ENCODE measurements at regions not wholly inside any gene's neighbourhood (a gene's known extent, or its start where the extent isn't known, plus 50 kb on each side); places are given as distances from the start of the nearest gene placed in this dataset.
"Not testable (repeated sequence)": the region's sequence is repeated elsewhere in the genome, so short reads cannot be mapped to it uniquely, and the experiment has no call there.

GRCh38 chr2:39872748-39873147 lies 93.7 kb upstream of the THUMPD2 start:
- DNase-seq (ENCODE audit: low spot score), result no peak

GRCh38 chr2:39871291-39871761 lies 92.3 kb upstream of the THUMPD2 start:
- DNase-seq (ENCODE audit: low spot score), result peak; percentile 24

DNA sequence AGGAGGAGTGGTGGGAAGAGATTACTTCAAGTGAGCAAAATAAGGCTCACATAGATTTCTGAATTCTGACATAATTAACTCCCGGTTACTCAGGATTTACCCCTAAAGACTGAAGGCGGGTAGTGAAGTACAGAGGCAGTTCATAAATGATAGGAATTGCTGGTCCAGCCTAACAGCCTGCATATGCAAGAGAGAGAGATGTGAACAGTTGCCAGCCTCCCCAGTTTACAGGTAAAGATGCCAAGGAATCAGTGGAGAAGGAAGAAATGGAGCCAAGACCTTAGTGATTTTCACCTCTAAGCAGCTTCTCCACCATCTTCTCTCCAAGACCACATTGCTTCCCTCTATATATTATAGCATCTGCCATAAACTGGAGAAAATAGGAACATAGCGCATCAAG lies 91.8 kb upstream of the THUMPD2 start:
- DNase-seq (ENCODE audit: low spot score), result no peak

GRCh38 chr2:39867268-39867667 lies 88.2 kb upstream of the THUMPD2 start:
- DNase-seq (ENCODE audit: low spot score), result no peak

DNA sequence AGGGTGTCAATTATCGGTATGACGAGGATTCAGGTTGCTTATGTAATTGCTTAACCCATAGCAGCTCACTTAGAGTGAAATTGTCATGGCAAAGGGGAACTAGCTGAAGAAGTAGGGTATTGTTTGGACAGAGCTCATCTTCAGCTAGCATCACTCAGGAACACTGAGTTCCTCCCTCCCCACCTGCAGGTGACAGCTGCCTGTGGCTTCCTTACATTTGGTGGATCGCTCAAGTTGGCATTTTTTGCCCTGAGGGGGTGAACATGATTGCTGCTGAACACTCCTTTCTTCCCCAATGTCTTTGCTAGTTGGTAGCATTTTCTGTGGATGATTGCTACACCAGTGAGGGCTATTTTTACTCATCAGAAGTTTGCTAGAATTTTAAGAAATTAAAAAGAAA lies 86.7 kb upstream of the THUMPD2 start:
- no peak for DNase-seq (ENCODE audit: low spot score)

- not testable (repeated sequence) for DNase-seq (ENCODE audit: low spot score)
These were observed 84.6 kb upstream of the THUMPD2 start for GRCh38 chr2:39863672-39864071.

DNA sequence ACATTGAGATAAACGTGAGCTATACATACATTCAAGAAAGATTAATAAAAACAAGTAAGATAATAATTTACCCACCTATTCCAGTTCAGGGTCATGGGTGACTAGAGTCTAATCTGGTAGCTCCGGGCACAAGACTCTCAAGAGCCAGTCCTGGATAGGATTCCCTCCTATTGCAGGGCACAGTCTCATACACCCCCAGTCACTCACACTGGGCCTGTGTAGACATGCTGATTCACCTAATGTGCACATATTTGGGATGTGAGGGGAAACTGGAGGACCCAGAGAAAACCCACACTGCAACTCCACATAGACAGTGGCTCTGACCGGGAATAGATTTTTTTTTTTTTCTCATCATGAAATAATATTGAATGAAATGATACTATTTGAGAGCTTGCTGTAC lies 81.5 kb upstream of the THUMPD2 start:
- DNase-seq (ENCODE audit: low spot score), result no peak

GRCh38 chr2:39858677-39859076 lies 79.6 kb upstream of the THUMPD2 start:
- DNase-seq (ENCODE audit: low spot score), result no peak

- DNase-seq (ENCODE audit: low spot score), result no peak
These were observed 76.8 kb upstream of the THUMPD2 start for GRCh38 chr2:39855856-39856255.

DNA sequence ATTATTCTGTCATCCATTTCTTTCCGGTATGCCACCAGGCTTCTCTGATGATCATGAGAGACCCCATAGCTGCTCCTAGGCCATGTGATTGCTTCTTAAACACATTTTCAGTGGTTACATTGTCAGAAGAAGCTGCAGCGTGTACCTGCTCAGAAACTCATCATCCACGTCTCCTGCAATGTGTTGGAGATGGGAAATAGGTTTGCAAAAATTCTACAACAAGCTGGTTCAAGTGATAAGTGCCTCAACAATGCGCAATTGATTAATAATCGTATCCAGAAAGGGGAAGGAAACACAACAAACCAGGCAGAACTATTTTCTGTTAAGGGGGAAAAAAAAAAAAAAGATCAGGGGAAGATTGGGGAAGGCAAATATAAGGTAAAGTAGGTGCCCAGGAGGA lies 75.7 kb upstream of the THUMPD2 start:
- no peak for DNase-seq (ENCODE audit: low spot score)

GRCh38 chr2:39852831-39853230 lies 73.8 kb upstream of the THUMPD2 start:
- no peak for DNase-seq (ENCODE audit: low spot score)

DNA sequence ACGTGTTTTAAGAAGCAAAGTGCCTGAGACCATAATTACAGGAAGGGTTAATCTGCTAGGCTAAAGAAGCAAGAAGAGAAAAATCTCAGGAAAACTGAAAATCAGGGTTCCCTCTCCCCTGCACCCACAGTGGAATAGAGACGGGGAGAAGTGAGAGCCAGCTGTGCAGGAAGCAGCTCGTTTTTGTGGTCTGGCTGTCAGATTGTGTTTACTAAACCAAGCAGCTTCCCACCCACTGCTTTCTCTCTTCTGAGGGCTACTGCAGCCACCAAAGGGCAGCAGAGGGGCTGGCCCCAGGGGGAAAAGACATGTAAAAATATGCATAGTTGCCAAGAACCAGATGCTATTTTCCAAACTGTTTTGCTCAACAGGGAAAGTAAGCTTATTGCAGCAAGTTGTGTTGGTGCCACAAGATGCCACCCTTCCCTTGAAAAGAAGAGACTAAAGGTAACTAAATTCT lies 72.6 kb upstream of the THUMPD2 start:
- DNase-seq (ENCODE audit: low spot score), result no peak

DNA sequence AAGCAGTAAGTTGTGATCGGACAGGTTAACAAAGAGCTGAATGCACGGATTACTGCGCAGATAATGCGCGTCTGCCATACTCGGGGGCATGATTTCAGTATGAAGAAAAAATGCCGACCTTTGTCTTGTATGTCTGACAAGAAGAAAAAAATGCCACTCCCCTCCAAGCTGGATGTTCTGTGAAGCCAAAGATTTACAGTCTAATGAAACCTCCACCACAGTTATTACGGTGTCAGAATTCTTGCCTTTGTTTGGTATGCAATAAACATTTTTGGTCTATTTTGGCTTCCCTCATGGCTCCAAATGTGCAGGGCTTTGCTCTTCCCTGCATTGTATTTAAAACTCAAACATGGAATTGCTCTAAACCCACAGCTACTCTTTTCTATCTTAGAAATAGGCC lies 72.2 kb upstream of the THUMPD2 start:
- DNase-seq (ENCODE audit: low spot score), result no peak

DNA sequence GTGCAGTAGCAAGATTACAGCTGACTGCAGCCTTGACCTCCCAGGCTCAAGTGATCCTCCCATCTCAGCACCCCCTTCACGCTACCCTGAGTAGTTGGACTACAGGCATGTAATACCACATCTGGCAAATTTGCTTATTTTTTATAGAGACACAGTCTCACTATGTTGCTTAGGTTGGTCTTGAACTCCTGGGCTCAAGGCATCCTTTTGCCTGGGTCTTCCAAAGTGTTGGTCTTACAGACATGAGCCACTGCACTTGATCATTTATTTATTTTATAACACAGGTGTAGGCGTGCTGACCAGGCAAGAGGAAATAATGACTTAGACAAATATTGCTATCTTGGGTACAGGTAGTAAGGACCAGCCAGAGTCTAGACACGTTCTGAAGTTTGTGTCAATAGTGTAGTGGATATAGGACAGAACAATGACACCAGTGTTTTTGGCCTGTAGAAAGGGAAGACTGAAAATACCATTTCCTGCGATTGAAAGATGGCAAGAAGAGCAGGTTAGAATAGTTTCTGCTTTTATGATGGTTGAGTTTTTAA lies 71.0 kb upstream of the THUMPD2 start:
- no peak for DNase-seq (ENCODE audit: low spot score)

DNA sequence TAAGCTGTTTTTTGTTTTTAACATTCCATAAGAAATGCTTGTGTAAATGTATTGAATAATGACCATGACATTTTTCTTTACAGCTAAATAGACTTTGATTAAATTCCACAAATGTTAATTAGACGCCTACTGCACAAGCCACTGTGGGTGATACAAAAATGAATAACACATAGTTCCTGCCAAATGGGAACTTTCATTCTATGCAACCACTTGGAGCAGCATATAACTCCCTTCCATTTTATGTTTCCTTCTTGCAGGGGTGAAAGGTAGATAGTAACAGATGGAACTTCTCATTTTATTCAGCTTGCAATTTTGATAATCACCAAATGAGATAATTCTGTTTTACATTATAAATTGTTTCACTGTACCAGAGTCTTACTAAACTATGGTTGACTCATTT lies 70.0 kb upstream of the THUMPD2 start:
- DNase-seq (ENCODE audit: low spot score), result no peak

DNA sequence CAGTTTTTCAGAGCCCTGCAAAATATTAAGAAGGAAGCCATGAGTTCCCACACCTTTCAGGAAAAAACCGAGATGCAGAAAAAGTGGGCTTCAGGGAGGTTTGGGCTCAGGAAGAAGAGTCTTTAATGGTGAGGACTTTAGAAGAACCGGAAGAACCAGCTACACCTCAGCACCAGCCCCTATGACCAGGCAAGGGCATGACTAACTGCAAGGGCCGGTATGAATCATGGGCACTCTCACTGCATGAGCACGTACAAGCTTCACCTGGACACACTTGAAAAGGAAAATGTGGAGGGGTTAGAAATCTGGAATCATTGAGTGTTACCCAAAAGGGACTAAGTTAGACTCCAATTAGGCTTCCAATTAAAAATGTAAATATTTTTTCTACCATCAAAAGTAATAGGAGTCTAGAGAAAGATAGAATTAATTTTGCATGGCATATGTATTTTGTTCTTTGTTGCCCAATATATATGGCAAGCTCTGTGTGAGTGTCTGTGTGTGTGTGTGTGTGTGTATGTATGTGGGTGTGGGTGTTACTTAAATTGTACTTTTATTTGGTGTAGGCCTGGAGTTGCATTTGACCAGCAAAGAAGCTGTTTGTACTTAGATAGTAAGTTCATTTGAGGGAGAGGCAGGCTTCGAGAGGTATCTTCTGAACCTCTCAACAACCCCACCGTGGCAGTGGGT lies 66.5 kb upstream of the THUMPD2 start:
- DNase-seq (ENCODE audit: low spot score), result no peak

DNA sequence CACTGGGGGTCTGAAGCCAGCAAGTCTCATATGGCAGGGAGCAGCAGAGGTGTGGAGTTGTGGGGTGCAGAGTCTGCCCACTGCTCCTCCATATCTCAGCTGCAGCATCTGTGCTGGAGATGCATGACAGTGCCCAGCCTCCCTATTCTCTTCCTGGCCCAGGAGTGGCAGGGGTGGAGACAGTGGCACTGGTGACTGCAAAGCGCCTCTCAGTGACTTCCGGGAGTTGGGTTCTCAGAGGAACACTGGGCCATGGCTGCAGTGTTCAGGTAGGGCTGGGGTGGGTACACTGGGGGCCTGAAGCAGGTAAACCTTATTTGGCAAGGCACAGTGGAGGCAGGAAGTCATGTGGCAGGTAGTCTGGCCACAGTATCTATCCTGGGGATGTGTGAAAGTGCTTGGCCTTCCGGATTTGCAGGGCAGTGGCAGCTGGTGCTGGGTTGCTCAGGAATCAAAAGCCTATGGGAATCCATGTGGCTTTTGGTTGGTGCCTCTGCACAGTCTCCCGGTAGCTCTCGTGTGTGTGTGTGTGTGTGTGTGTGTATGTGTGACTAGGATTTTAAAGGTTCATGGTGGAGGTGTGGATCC lies 60.3 kb upstream of the THUMPD2 start:
- DNase-seq (ENCODE audit: low spot score), result no peak

GRCh38 chr2:39838589-39838988 lies 59.5 kb upstream of the THUMPD2 start:
- DNase-seq (ENCODE audit: low spot score), result no peak

- peak; percentile 44 for DNase-seq (ENCODE audit: low spot score)
These were observed 58.9 kb upstream of the THUMPD2 start for GRCh38 chr2:39837856-39838453.

DNA sequence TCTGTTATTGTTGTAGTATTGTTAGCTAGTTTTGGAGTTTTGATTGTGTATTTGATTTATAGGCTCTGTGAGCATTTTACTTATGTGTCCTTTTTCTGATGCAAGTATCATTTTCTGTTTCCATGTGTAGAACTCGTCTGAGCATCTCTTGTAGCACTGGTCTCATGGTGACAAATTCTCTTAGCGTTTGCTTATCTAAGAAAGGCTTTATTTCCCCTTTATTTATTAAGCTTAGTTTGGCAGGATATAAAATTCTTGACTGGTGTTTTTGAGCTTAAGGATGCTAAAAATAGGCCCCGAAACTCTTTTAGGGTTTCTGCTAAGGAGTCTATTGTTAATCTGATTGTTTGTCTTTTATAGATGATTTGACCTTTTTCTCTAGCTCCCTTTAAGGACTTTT lies 57.6 kb upstream of the THUMPD2 start:
- no peak for DNase-seq (ENCODE audit: low spot score)

DNA sequence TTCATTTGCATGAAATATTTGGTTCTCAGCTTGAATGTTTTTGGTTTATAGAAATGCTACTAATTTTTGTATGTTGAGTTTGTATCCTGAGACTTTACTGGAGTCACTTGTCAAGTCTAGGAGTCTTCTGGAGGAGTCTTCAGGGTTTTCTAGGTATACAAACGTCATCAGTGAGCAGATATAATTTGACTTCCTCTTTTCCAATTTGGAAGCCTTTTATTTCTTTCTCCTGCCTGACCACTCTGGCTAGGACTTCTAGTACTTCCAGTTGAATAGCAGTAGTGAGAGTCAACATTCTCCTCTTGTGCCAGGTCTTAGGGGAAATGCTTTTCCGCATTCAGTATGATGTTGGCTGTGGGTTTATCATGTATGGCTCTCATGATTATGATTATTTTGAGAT lies 55.4 kb upstream of the THUMPD2 start:
- DNase-seq (ENCODE audit: low spot score), result no peak

GRCh38 chr2:39830610-39831009 lies 51.6 kb upstream of the THUMPD2 start:
- DNase-seq (ENCODE audit: low spot score), result not testable (repeated sequence)
